Neuronal stem cell (in vitro differentiated cells): ENCODE measurements at regions not wholly inside any gene's neighbourhood (a gene's known extent, or its start where the extent isn't known, plus 50 kb on each side); places are given as distances from the start of the nearest gene placed in this dataset.
"Not testable (repeated sequence)": the region's sequence is repeated elsewhere in the genome, so short reads cannot be mapped to it uniquely, and the experiment has no call there.

Experiments
- DNase-seq: peaks from one replicate; pipeline ENCODE4 v3.0.0-alpha.2; 2013; ENCODE audit warnings: low spot score
- H2AFZ ChIP-seq: one replicate; pipeline ENCODE4 v1.6.1; 2013; ENCODE audit warnings: mild to moderate bottlenecking, low read length, inconsistent platforms
- H2AK5ac ChIP-seq: 2 replicates; pipeline ENCODE4 v1.6.1; 2013; ENCODE audit warnings: low read depth, mild to moderate bottlenecking, inconsistent platforms, low read length, moderate library complexity, mixed read lengths
- H2BK120ac ChIP-seq: 2 replicates; pipeline ENCODE4 v1.6.1; 2013; ENCODE audit warnings: low read depth, mild to moderate bottlenecking, inconsistent platforms, low read length, moderate library complexity, mixed read lengths
- H2BK12ac ChIP-seq: one replicate; pipeline ENCODE4 v1.6.1; 2013; ENCODE audit warnings: low read length, inconsistent platforms
- H2BK15ac ChIP-seq: 2 replicates; pipeline ENCODE4 v1.6.1; 2013; ENCODE audit warnings: mild to moderate bottlenecking, low read length, inconsistent platforms, mixed read lengths
- H2BK5ac ChIP-seq: one replicate; pipeline ENCODE4 v1.6.1; 2013; ENCODE audit warnings: inconsistent platforms, mild to moderate bottlenecking, low read length, moderate library complexity
- H3K14ac ChIP-seq: one replicate; pipeline ENCODE4 v1.6.1; 2013; ENCODE audit warnings: low read length, inconsistent platforms
- H3K18ac ChIP-seq: 2 replicates; pipeline ENCODE4 v1.6.1; 2013; ENCODE audit warnings: low read length, inconsistent platforms
- H3K23ac ChIP-seq: 2 replicates; pipeline ENCODE4 v1.6.1; 2013; ENCODE audit warnings: low read depth, mild to moderate bottlenecking, mixed read lengths, low read length, inconsistent platforms; ENCODE audit not compliant: poor library complexity
- H3K27ac ChIP-seq: replicated peaks from 3 replicates; pipeline ENCODE4 v1.5.1; 2013; ENCODE audit warnings: low read length, inconsistent platforms
- H3K27me3 ChIP-seq, 3 experiments: 2 replicates each; pipeline ENCODE4 v1.6.1; 2013; ENCODE audit warnings: low read length in 3 of 3, mild to moderate bottlenecking in 2 of 3, inconsistent platforms in 1 of 3, low read depth in 1 of 3, mixed read lengths in 1 of 3, moderate library complexity in 1 of 3; ENCODE audit not compliant: control insufficient read depth in 3 of 3, insufficient read depth in 3 of 3
- H3K36me3 ChIP-seq, 2 donors: replicated peaks in 1 of 2; 2 replicates each; pipeline ENCODE4 v1.6.1; 2013; ENCODE audit warnings: low read length in 2 of 2; ENCODE audit not compliant: control insufficient read depth in 2 of 2, insufficient read depth in 2 of 2
- H3K4ac ChIP-seq: 2 replicates; pipeline ENCODE4 v1.6.1; 2013; ENCODE audit warnings: inconsistent platforms, mild to moderate bottlenecking, low read length, moderate library complexity
- H3K4me1 ChIP-seq, 2 donors: 1 replicate in 1 of 2; 2 replicates in 1 of 2; pipeline ENCODE4 v1.6.1; 2013; ENCODE audit warnings: low read length in 2 of 2, low read depth in 1 of 2; ENCODE audit not compliant: control insufficient read depth in 2 of 2, insufficient read depth in 1 of 2
- H3K4me2 ChIP-seq: one replicate; pipeline ENCODE4 v1.6.1; 2013; ENCODE audit warnings: mild to moderate bottlenecking, low read length, inconsistent platforms; ENCODE audit not compliant: insufficient read depth, poor library complexity, severe bottlenecking
- H3K4me3 ChIP-seq, 2 donors: 2 replicates each; pipeline ENCODE4 v1.5.1; 2013; ENCODE audit warnings: low read length in 2 of 2, mild to moderate bottlenecking in 2 of 2, inconsistent platforms in 1 of 2, moderate library complexity in 1 of 2
- H3K79me1 ChIP-seq: one replicate; pipeline ENCODE4 v1.6.1; 2013; ENCODE audit warnings: low read depth, mild to moderate bottlenecking, inconsistent platforms, low read length, moderate library complexity
- H3K9ac ChIP-seq: one replicate; pipeline ENCODE4 v1.6.1; 2013; ENCODE audit warnings: mild to moderate bottlenecking, low read depth, low read length, inconsistent platforms; ENCODE audit not compliant: poor library complexity
- H3K9me3 ChIP-seq, 2 donors: replicated peaks in 1 of 2; 2 replicates each; pipeline versions ENCODE3 to v1.6.1; 2013; ENCODE audit warnings: low read length in 2 of 2, mild to moderate bottlenecking in 2 of 2, inconsistent platforms in 1 of 2, low read depth in 1 of 2, mixed read lengths in 1 of 2, moderate library complexity in 1 of 2; ENCODE audit not compliant: control insufficient read depth in 2 of 2, insufficient read depth in 1 of 2
- H4K8ac ChIP-seq: one replicate; pipeline ENCODE4 v1.6.1; 2013; ENCODE audit warnings: low read depth, mild to moderate bottlenecking, inconsistent platforms, low read length, moderate library complexity
- H4K91ac ChIP-seq: one replicate; pipeline ENCODE4 v1.6.1; 2013; ENCODE audit warnings: low read length, low read depth, mild to moderate bottlenecking, inconsistent platforms; ENCODE audit not compliant: poor library complexity
- WGBS, 2 donors: extraction: QIAGEN DNeasy Blood & Tissue Kit; methylation state at CpG; one replicate each; pipeline ENCODE4 v1.1.7; 2013; ENCODE audit warnings: missing lambda C conversion rate in 2 of 2, mixed read lengths in 1 of 2; ENCODE audit not compliant: insufficient read length in 2 of 2, insufficient replicate concordance in 1 of 2; ENCODE audit errors: extremely low coverage in 2 of 2; 5-methylcytosine and 5-hydroxymethylcytosine counted together

GRCh38 chr13:75959861-75960481 lies 323.8 kb downstream of the LMO7 start:
- Histone ChIP-seq H3K9me3 (no peaks in the 10 kb centered on the region), H3K36me3 (no peaks in the 10 kb centered on the region), H3K9ac (no peak overlapping the region), H3K4me3 (no peak overlapping the region), H3K27me3 (no peaks in the 10 kb centered on the region), H2BK12ac (no peak overlapping the region), H3K79me1 (no peaks in the 10 kb centered on the region), H4K91ac (no peak overlapping the region), H3K4me1 (peaks cover 0 to 1% of the 10 kb centered on the region in 2 donors), H2BK120ac (no peak overlapping the region), H4K8ac (no peak overlapping the region), H3K4me2 (no peak overlapping the region), H2AFZ (no peak overlapping the region), H2AK5ac (no peak overlapping the region), H3K14ac (no peak overlapping the region), H3K4ac (no peak overlapping the region), H2BK15ac (no peak overlapping the region), H3K27ac (no peak overlapping the region), H2BK5ac (no peak overlapping the region), H3K23ac (no peak overlapping the region), H3K18ac (no peak overlapping the region)
- WGBS, 2 donors, result no CpG with 5 or more reads among the region's 3 CpGs
- no peak for DNase-seq

DNA sequence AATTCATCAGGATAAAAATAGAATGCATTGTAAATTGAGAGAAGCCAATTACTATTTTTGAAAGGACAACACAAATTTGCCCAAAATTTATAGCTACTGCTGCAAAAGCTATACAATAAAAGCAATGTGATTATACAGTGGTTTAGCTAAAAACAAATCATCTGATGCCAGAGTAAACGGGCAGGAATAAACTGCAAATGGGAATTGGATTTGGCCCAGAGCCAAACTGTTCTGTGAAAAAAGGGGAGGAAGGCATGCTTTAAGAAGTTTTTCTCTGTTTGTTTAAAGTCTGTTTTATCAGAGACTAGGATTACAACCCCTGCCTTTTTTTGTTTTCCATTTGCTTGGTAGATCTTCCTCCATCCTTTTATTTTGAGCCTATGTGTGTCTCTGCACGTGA lies 317.5 kb downstream of the LMO7 start:
- H3K14ac ChIP-seq, H2BK120ac ChIP-seq, H3K79me1 ChIP-seq, H2AFZ ChIP-seq, H2BK5ac ChIP-seq, DNase-seq, H3K23ac ChIP-seq, H3K36me3 ChIP-seq, H3K4me3 ChIP-seq, H4K8ac ChIP-seq, H3K4me1 ChIP-seq, H4K91ac ChIP-seq, H3K27me3 ChIP-seq, H3K9me3 ChIP-seq, H3K27ac ChIP-seq, H3K4me2 ChIP-seq, H2BK12ac ChIP-seq, H3K9ac ChIP-seq, H2BK15ac ChIP-seq, H2AK5ac ChIP-seq, H3K18ac ChIP-seq, H3K4ac ChIP-seq: not testable (repeated sequence)
- no CpG with 5 or more reads among the region's 2 CpGs for WGBS, 2 donors

DNA sequence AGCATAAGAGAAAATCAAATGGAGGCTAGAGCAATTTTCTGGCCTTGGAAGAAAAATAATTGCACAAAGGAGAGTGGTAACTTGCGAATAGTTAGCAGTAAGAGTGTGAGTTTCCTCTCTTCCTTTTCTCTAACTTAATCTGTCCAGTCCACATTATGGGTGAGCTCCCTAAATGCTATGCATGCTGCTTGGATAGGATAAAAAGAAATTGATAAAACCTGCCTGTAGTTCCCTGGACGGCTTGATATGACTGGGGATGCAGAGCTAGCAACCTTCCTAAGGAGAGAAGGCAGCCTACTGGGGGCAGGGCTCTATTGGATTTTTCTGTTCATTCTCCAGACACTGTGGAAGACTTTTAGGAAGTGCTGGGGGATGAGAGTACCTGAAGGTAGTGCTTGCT lies 311.3 kb downstream of the LMO7 start:
- no peak for DNase-seq
- Histone ChIP-seq H3K4me1 (no peaks in the 10 kb centered on the region), H4K91ac (no peak overlapping the region), H3K9me3 (no peaks in the 10 kb centered on the region), H2BK120ac (no peak overlapping the region), H2AK5ac (no peak overlapping the region), H3K4me2 (no peak overlapping the region), H2BK12ac (no peak overlapping the region), H2AFZ (no peak overlapping the region), H3K4ac (no peak overlapping the region), H3K23ac (no peak overlapping the region), H2BK5ac (no peak overlapping the region), H3K4me3 (no peak overlapping the region), H2BK15ac (no peak overlapping the region), H3K79me1 (no peaks in the 10 kb centered on the region), H4K8ac (no peak overlapping the region), H3K9ac (no peak overlapping the region), H3K27ac (no peak overlapping the region), H3K18ac (no peak overlapping the region), H3K36me3 (no peaks in the 10 kb centered on the region), H3K14ac (no peak overlapping the region), H3K27me3 (no peaks in the 10 kb centered on the region)
- no CpG with 5 or more reads among the region's 2 CpGs for WGBS, 2 donors

DNA sequence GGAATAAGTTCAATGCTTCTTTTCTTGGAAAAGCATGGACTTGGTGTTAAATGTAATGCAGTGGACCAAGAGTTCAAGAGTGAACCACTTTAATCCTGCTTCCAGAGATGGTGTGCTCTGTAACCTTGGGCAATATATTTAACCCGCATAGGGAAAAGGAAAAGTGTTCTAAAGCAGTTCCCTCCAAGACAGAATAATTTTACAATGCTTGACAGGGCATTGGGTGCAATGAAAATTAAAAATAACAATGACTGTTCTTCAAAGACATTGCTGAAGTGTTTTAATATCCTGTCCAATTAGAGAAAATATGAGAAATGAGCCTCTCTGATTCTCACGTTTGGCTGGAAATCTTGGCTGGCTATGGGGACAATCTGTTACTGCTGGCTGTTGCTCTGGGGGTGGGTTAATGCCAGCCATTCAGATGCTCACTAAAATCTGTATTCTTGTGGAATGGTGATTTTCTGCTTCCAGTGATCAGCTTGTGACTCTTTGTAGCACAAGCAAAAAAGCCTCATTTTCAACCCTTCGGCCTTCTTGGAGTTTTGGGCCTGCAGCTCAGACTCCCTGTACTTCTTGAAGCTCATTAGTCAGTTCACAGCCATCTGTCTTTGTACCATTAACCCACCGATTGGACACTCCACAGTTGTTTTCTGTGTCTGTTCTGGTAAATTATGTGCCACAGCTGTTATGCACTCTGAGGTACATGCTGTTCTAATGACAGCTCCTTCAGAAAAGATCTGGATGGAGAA lies 310.6 kb downstream of the LMO7 start:
- H2BK12ac ChIP-seq, result no peak overlapping the region
- no peak overlapping the region for H2BK5ac ChIP-seq
- no peaks in the 10 kb centered on the region for H3K9me3 ChIP-seq
- H3K4me1 ChIP-seq, result no peaks in the 10 kb centered on the region
- H3K4me3 ChIP-seq, result no peak overlapping the region
- no peak overlapping the region for H2AFZ ChIP-seq
- no peaks in the 10 kb centered on the region for H3K79me1 ChIP-seq
- no peak overlapping the region for H3K18ac ChIP-seq
- no peaks in the 10 kb centered on the region for H3K36me3 ChIP-seq
- H3K23ac ChIP-seq, result no peak overlapping the region
- no peak overlapping the region for H2BK15ac ChIP-seq
- H3K27me3 ChIP-seq, result no peaks in the 10 kb centered on the region
- DNase-seq, result no peak
- H4K8ac ChIP-seq, result no peak overlapping the region
- no peak overlapping the region for H3K27ac ChIP-seq
- H3K4ac ChIP-seq, result no peak overlapping the region
- no peak overlapping the region for H2AK5ac ChIP-seq
- no peak overlapping the region for H4K91ac ChIP-seq
- no peak overlapping the region for H3K4me2 ChIP-seq
- WGBS, 2 donors, result no CpG with 5 or more reads among the region's 4 CpGs
- no peak overlapping the region for H3K9ac ChIP-seq
- H3K14ac ChIP-seq, result no peak overlapping the region
- no peak overlapping the region for H2BK120ac ChIP-seq
